DND-41 (cell line): ENCODE measurements at regions not wholly inside any gene's neighbourhood (a gene's known extent, or its start where the extent isn't known, plus 50 kb on each side); places are given as distances from the start of the nearest gene placed in this dataset.

ENCODE experiments used
- ATAC-seq: fragments of 200-7000 bp; cut with Tn5 transposase; 3 replicates; pipeline ENCODE4 v1.9.1; 2021; ENCODE audit warnings: low read depth; ENCODE audit not compliant: insufficient read depth
- DNase-seq: peaks from one replicate; pipeline ENCODE4 v3.0.0-alpha.2; 2020
- H2AFZ ChIP-seq: 2 replicates; pipeline ENCODE4 v1.6.0; 2012; ENCODE audit warnings: low read depth, low read length
- H3K27ac ChIP-seq: 2 replicates; pipeline ENCODE4 v1.5.1; 2012; ENCODE audit warnings: low read length, inconsistent platforms
- H3K27me3 ChIP-seq: fragments of 200-600 bp; sonication (generic); 2 replicates; pipeline ENCODE4 v1.6.0; 2012; ENCODE audit warnings: low read length, mild to moderate bottlenecking, inconsistent platforms; ENCODE audit not compliant: insufficient read depth, poor library complexity
- H3K36me3 ChIP-seq: 2 replicates; pipeline ENCODE4 v1.5.1; 2012; ENCODE audit warnings: low read length, inconsistent platforms; ENCODE audit not compliant: insufficient read depth
- H3K4me1 ChIP-seq: 2 replicates; pipeline ENCODE4 v1.5.1; 2012; ENCODE audit warnings: mild to moderate bottlenecking, low read length; ENCODE audit not compliant: insufficient read depth
- H3K4me2 ChIP-seq: 2 replicates; pipeline ENCODE4 v1.6.0; 2012; ENCODE audit warnings: mild to moderate bottlenecking, moderate library complexity, low read length, inconsistent platforms; ENCODE audit not compliant: insufficient read depth
- H3K4me3 ChIP-seq, 2 experiments: fragments of 200-600 bp in 1 of 2; shearing (Covaris generic) in 1 of 2; 2 replicates each; pipeline ENCODE4 v1.5.1; 2012 to 2016; ENCODE audit warnings: inconsistent platforms in 2 of 2, low read length in 2 of 2, mild to moderate bottlenecking in 2 of 2, low read depth in 1 of 2, moderate library complexity in 1 of 2
- H3K79me2 ChIP-seq: 2 replicates; pipeline ENCODE4 v1.6.0; 2012; ENCODE audit warnings: low read length, inconsistent platforms; ENCODE audit not compliant: insufficient read depth
- H3K9ac ChIP-seq: 2 replicates; pipeline ENCODE4 v1.6.0; 2012; ENCODE audit warnings: low read depth, mild to moderate bottlenecking, inconsistent platforms, low read length, moderate library complexity
- H3K9me3 ChIP-seq: 2 replicates; pipeline ENCODE4 v1.5.1; 2012; ENCODE audit warnings: low read length, moderate library complexity, mild to moderate bottlenecking, inconsistent platforms; ENCODE audit not compliant: insufficient read depth, severe bottlenecking
- H4K20me1 ChIP-seq: 2 replicates; pipeline ENCODE4 v1.6.0; 2012; ENCODE audit warnings: low read length; ENCODE audit not compliant: insufficient read depth
- EZH2 ChIP-seq: IDR thresholded peaks from 3 replicates; pipeline ENCODE4 v1.6.1; 2012; ENCODE audit warnings: borderline replicate concordance, low read depth, mild to moderate bottlenecking, moderate library complexity, low read length, inconsistent platforms; ENCODE audit not compliant: severe bottlenecking
- TF ChIP-seq, protein P1 (sequence below): IDR thresholded peaks from 2 replicates; pipeline ENCODE4 v1.5.1; 2012; ENCODE audit warnings: borderline replicate concordance, low read length, moderate library complexity, mild to moderate bottlenecking; ENCODE audit not compliant: poor library complexity, severe bottlenecking; ENCODE audit errors: extremely low read depth

DNA sequence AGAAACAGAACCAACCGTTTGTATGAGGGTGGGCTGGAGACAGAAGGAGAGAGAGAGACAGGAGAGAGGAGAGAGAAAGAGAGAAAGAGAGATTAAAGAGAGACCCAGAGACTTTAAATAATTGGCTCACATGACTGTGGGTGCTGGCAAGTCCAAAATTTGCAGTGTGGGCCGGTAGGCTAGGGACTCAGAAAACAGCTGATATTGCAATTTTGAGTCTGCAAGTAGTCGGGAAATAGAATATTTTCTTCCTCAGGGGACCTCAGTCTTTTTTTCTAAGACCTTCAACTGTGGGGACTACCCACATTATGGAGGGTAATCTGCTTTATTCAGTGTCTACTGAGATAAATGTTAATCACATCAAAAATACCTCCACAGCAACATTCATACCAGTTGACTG is 1439.0 kb downstream of the CDH11 start:
- no peaks in the 10 kb centered on the region for H3K27me3 ChIP-seq
- H3K9ac ChIP-seq: no peak overlapping the region
- H3K4me1 ChIP-seq: no peaks in the 10 kb centered on the region
- H3K79me2 ChIP-seq: no peaks in the 10 kb centered on the region
- no peak overlapping the region for H2AFZ ChIP-seq
- H3K4me3 ChIP-seq: no peak overlapping the region
- no peaks in the 10 kb centered on the region for H3K9me3 ChIP-seq
- DNase-seq (no peak), ATAC-seq (no peak)
- no peak overlapping the region for H3K4me2 ChIP-seq
- no peaks in the 10 kb centered on the region for H3K36me3 ChIP-seq
- TF ChIP-seq, protein P1, sequence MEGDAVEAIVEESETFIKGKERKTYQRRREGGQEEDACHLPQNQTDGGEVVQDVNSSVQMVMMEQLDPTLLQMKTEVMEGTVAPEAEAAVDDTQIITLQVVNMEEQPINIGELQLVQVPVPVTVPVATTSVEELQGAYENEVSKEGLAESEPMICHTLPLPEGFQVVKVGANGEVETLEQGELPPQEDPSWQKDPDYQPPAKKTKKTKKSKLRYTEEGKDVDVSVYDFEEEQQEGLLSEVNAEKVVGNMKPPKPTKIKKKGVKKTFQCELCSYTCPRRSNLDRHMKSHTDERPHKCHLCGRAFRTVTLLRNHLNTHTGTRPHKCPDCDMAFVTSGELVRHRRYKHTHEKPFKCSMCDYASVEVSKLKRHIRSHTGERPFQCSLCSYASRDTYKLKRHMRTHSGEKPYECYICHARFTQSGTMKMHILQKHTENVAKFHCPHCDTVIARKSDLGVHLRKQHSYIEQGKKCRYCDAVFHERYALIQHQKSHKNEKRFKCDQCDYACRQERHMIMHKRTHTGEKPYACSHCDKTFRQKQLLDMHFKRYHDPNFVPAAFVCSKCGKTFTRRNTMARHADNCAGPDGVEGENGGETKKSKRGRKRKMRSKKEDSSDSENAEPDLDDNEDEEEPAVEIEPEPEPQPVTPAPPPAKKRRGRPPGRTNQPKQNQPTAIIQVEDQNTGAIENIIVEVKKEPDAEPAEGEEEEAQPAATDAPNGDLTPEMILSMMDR: no peak
- TF ChIP-seq EZH2: no peak
- no peak overlapping the region for H3K27ac ChIP-seq
- H4K20me1 ChIP-seq: no peaks in the 10 kb centered on the region

DNA sequence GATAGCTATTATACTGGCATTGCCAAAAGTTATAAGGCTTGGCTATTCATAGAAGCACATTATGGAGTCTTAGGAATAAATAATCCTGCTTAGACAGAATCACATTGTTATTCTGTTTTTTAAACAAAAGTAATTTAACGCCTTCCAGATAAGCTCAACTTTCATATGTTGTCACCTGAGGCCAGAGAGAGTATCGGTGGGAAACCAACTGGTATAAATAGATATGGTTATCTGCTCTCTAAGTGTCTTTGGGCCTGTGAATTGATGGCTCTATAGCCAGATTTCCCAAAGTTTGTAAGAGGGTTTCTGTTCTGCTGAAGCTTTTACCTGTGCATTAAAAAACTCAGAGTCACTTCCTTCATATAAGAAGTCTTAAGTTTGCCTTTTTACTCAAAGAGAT is 1449.4 kb downstream of the CDH11 start:
- no peak for ATAC-seq

GRCh38 chr16:63663155-63663554 is 1458.7 kb downstream of the CDH11 start:
- H3K36me3 ChIP-seq: no peaks in the 10 kb centered on the region
- H4K20me1 ChIP-seq: no peaks in the 10 kb centered on the region
- H3K9me3 ChIP-seq: no peaks in the 10 kb centered on the region
- no peak overlapping the region for H3K9ac ChIP-seq
- no peak overlapping the region for H3K4me2 ChIP-seq
- no peaks in the 10 kb centered on the region for H3K4me1 ChIP-seq
- H3K4me3 ChIP-seq: no peak overlapping the region
- H2AFZ ChIP-seq: no peak overlapping the region
- no peaks in the 10 kb centered on the region for H3K79me2 ChIP-seq
- H3K27ac ChIP-seq: no peak overlapping the region
- H3K27me3 ChIP-seq: no peaks in the 10 kb centered on the region
- no peak for TF ChIP-seq EZH2
- TF ChIP-seq, protein P1: no peak
- no peak for DNase-seq
- ATAC-seq: no peak

More for the DNA sequence above, 1449.4 kb downstream of the CDH11 start:
- no peak for TF ChIP-seq EZH2
- TF ChIP-seq, protein P1: no peak
- H3K79me2 ChIP-seq: no peaks in the 10 kb centered on the region
- H3K27me3 ChIP-seq: no peaks in the 10 kb centered on the region
- no peak overlapping the region for H3K9ac ChIP-seq
- H3K4me2 ChIP-seq: no peak overlapping the region
- H3K4me1 ChIP-seq: no peaks in the 10 kb centered on the region
- no peaks in the 10 kb centered on the region for H4K20me1 ChIP-seq
- H3K4me3 ChIP-seq: no peak overlapping the region
- H3K36me3 ChIP-seq: no peaks in the 10 kb centered on the region
- no peak overlapping the region for H3K27ac ChIP-seq
- H3K9me3 ChIP-seq: no peaks in the 10 kb centered on the region
- DNase-seq: no peak
- H2AFZ ChIP-seq: no peak overlapping the region

- H2AFZ ChIP-seq: no peak overlapping the region
- H3K27me3 ChIP-seq: no peaks in the 10 kb centered on the region
- H3K4me3 ChIP-seq: no peak overlapping the region
- no peak overlapping the region for H3K27ac ChIP-seq
- H3K9ac ChIP-seq: no peak overlapping the region
- no peaks in the 10 kb centered on the region for H3K4me1 ChIP-seq
- H3K4me2 ChIP-seq: no peak overlapping the region
- no peaks in the 10 kb centered on the region for H3K79me2 ChIP-seq
- no peaks in the 10 kb centered on the region for H3K9me3 ChIP-seq
- H4K20me1 ChIP-seq: no peaks in the 10 kb centered on the region
- H3K36me3 ChIP-seq: no peaks in the 10 kb centered on the region
- DNase-seq (no peak), ATAC-seq (no peak)
- TF ChIP-seq, protein P1: no peak
- TF ChIP-seq EZH2: no peak
Observed at GRCh38 chr16:63655846-63656245, 1466.0 kb downstream of the CDH11 start.
